HEK293T (cell line): ENCODE measurements at regions not wholly inside any gene's neighbourhood (a gene's known extent, or its start where the extent isn't known, plus 50 kb on each side); places are given as distances from the start of the nearest gene placed in this dataset.

Experiments
- CTCF ChIA-PET: fragments of 350-600 bp; formaldehyde crosslinking; extraction: SDS; loops from one replicate; lab custom pipeline; 2021; ENCODE audit warnings: antibody characterized with exemption, inconsistent platforms; lab: Yijun Ruan, JAX
- POLR2A ChIA-PET: fragments of 350-600 bp; formaldehyde crosslinking; extraction: SDS; loops from one replicate; lab custom pipeline; 2020; ENCODE audit warnings: antibody characterized with exemption, inconsistent platforms; lab: Yijun Ruan, JAX
- DNase-seq: peaks from one replicate; pipeline ENCODE4 v3.0.0; 2012; ENCODE audit warnings: mixed read lengths; ENCODE audit errors: extremely low spot score
- ARNT ChIP-seq: fragments of 450-650 bp; IDR thresholded peaks from 2 replicates; pipeline ENCODE4 v1.6.1; 2017; ENCODE audit warnings: mild to moderate bottlenecking
- BHLHE40 ChIP-seq: fragments of 450-650 bp; IDR thresholded peaks from 2 replicates; pipeline ENCODE4 v1.6.1; 2016; ENCODE audit warnings: mild to moderate bottlenecking, moderate library complexity, borderline replicate concordance
- CTBP1 ChIP-seq: fragments of 450-650 bp; IDR thresholded peaks from 2 replicates; pipeline ENCODE4 v1.6.1; 2016; ENCODE audit warnings: borderline replicate concordance
- ELF4 ChIP-seq: fragments of 450-650 bp; IDR thresholded peaks from 2 replicates; pipeline ENCODE4 v1.6.1; 2017; ENCODE audit warnings: antibody characterized with exemption
- FOXA1 ChIP-seq: fragments of 450-650 bp; IDR thresholded peaks from 2 replicates; pipeline ENCODE4 v1.6.1; 2016; ENCODE audit warnings: mild to moderate bottlenecking
- FOXK2 ChIP-seq: fragments of 450-650 bp; IDR thresholded peaks from 2 replicates; pipeline ENCODE4 v1.6.1; 2016; ENCODE audit warnings: mild to moderate bottlenecking
- FOXM1 ChIP-seq: fragments of 450-650 bp; IDR thresholded peaks from 2 replicates; pipeline ENCODE4 v1.6.1; 2017; ENCODE audit warnings: mild to moderate bottlenecking, borderline replicate concordance
- HDGF ChIP-seq: fragments of 450-650 bp; IDR thresholded peaks from 2 replicates; pipeline ENCODE4 v1.6.1; 2017; ENCODE audit warnings: antibody characterized with exemption, borderline replicate concordance
- L3MBTL2 ChIP-seq: fragments of 450-650 bp; conservative IDR thresholded peaks from 2 replicates; pipeline ENCODE4 v1.6.1; 2016; ENCODE audit warnings: mild to moderate bottlenecking
- LEF1 ChIP-seq: fragments of 450-650 bp; IDR thresholded peaks from 2 replicates; pipeline ENCODE4 v1.6.1; 2017; ENCODE audit warnings: mild to moderate bottlenecking, borderline replicate concordance
- NFRKB ChIP-seq: fragments of 450-650 bp; IDR thresholded peaks from 2 replicates; pipeline ENCODE4 v1.6.1; 2016; ENCODE audit warnings: mild to moderate bottlenecking, moderate library complexity
- SP1 ChIP-seq: fragments of 450-650 bp; IDR thresholded peaks from 2 replicates; pipeline ENCODE4 v1.6.1; 2017
- SUZ12 ChIP-seq: fragments of 450-650 bp; IDR thresholded peaks from 2 replicates; pipeline ENCODE4 v1.6.1; 2016; ENCODE audit warnings: mild to moderate bottlenecking
- TARDBP ChIP-seq: fragments of 450-650 bp; IDR thresholded peaks from 2 replicates; pipeline ENCODE4 v1.6.1; 2016
- ZNF384 ChIP-seq: fragments of 450-650 bp; IDR thresholded peaks from 2 replicates; pipeline ENCODE4 v1.6.1; 2016
- TF ChIP-seq, protein P1 (sequence below): fragments of 450-650 bp; IDR thresholded peaks from 2 replicates; pipeline ENCODE4 v1.6.1; 2016

DNA sequence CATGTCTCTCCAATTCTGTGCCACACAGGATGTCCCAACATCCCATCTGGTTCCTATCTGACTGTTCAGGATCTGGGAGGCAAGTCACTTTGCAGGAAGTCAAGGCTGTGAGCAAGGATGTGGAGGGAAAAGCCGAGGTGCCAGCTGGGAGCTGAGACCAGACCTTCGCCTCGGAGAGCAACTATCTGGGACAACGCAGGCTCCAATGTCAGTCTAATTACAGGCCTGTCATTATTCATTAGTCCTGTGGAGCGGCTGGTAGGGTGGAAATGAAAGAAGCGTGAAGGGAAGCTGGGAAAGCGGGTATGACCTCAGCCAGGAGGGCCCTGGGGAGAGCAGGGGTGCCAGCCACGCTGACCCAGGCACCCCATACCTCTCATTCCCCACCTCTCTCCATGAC lies 147.3 kb downstream of the UNC5CL start:
- CTCF ChIA-PET = interaction anchor here (1.4 kb wide), 1 partner anchor 136 kb away, joined by 3 read pairs; no protein-coding TSS in a partner anchor
- no peak for TF ChIP-seq NFRKB
- TF ChIP-seq FOXM1 = no peak
- no peak for TF ChIP-seq FOXK2
- no peak for TF ChIP-seq TARDBP
- no peak for TF ChIP-seq LEF1
- no peak for DNase-seq
- POLR2A ChIA-PET = no interaction called here

DNA sequence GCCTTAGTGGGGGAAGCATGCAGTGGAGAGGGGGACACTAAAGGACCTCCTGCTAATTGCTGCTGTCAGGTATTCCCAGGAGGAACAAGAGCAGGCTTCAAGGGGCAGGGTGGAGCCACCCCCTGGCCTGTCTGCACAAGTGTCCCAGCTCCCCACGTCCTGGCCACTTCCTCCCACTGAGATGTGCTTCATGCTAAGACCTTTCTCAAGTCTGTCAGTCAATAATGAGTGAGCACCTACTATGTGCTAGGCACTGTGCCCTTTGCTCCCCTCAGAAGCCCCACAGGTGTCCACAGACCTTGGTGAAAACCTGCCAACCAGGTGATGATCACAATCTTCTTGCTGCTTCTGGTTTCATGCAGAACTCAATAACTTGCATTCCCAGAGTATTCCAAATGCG lies 147.9 kb downstream of the UNC5CL start:
- no peak for TF ChIP-seq ELF4
- no peak for TF ChIP-seq HDGF
- no peak for TF ChIP-seq ZNF384
- no peak for TF ChIP-seq ARNT
- TF ChIP-seq TARDBP = no peak
- ChIA-PET CTCF (no interaction called here), POLR2A (no interaction called here)
- DNase-seq = no peak

DNA sequence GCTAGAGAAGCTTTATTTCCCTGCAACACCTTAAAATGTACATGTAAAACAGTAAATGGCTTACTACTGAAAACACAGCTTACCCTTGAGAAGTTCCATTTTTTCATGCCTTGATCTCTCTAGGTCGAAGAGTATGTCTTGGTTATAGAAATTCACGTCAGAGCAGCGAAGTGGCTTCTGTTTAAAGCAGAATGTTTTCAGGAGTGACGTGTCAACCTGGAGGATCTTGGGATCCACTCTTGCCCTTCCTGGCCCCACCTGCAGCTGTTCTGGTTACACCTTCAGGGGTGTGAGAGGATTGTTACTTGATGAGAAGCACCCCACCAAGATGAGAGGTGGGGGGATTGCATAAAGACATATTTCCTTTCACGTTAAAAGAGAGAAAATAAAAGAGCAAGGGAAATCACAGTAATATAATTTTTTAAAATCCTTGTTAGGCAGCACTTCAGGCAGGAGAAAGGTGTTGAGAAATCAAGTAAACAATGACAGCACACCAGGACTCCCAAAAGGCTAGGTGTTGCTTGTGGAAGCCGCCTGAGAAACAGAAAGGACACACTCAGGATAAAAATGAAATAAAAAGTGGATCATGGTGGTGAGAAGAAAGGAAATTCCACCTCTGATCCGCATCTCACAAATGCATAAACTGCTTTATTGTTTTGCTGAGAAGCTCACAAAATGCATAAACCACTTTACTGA lies 149.7 kb downstream of the UNC5CL start:
- no peak for TF ChIP-seq HDGF
- no peak for TF ChIP-seq ZNF384
- no peak for TF ChIP-seq SUZ12
- no peak for TF ChIP-seq LEF1
- no peak for TF ChIP-seq FOXM1
- no peak for TF ChIP-seq ARNT
- TF ChIP-seq FOXK2 = no peak
- ChIA-PET POLR2A (no interaction called here), CTCF (no interaction called here)
- no peak for DNase-seq

DNA sequence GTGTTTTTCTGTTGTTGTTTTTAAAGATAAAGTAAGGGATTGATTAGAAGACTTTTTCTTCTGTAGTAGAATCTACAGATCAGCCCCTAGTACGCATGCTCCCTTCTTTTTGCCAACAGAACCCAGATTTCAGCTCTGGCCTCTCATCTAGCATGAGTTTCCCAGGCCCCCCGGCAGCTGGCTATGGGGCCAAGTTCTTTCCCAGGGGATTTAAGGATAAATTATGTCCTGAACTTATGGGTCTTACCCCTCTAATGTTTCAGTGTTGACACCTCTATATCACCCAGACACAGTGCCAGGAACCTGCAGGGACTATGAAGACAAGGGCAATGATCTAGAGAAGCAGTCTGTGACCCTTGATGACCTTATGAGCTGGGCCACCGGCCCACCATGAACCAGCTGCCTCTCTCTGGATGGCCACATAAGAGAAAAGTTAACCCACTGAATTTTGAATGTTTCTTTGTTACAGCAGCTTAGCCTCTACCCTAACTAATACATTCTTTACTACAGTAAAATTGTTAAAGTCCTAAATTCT lies 150.5 kb downstream of the UNC5CL start:
- ChIA-PET CTCF (no interaction called here), POLR2A (no interaction called here)
- DNase-seq = no peak
- TF ChIP-seq, protein P1, sequence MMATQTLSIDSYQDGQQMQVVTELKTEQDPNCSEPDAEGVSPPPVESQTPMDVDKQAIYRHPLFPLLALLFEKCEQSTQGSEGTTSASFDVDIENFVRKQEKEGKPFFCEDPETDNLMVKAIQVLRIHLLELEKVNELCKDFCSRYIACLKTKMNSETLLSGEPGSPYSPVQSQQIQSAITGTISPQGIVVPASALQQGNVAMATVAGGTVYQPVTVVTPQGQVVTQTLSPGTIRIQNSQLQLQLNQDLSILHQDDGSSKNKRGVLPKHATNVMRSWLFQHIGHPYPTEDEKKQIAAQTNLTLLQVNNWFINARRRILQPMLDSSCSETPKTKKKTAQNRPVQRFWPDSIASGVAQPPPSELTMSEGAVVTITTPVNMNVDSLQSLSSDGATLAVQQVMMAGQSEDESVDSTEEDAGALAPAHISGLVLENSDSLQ = no peak
- TF ChIP-seq SP1 = no peak
- no peak for TF ChIP-seq LEF1
- TF ChIP-seq ELF4 = no peak
- no peak for TF ChIP-seq ARNT

DNA sequence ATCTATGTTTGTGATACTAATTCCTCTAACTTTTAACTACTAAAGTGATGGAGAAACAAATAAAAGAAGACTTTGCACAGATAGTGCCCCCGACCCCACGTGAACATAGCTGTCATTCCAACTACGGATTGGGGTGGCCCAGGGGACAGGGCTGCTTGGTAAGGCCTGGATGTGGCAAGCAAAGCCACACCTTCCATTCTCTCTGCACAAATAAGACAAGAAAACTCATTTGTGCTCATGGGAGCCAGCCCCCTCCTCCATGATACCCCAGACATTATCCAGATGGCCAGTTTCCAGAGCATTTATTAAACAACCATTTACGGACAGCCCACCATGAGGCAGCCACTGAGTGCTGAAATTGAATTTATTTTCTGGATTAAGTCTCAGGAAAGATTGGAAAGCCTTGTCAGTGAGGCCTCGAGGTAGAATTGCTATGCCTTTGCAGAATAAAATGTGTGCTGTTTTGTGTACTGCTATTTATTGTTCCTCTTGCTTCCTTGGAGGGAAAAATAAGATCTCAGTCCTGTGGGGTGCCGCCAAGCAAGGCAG lies 151.2 kb downstream of the UNC5CL start:
- no peak for DNase-seq
- CTCF ChIA-PET = interaction anchor here (1.3 kb wide), 1 partner anchor 140 kb away, joined by 3 read pairs; no protein-coding TSS in a partner anchor
- POLR2A ChIA-PET = no interaction called here
- no peak for TF ChIP-seq CTBP1
- TF ChIP-seq FOXA1 = no peak
- TF ChIP-seq NFRKB = no peak
- TF ChIP-seq LEF1 = no peak
- TF ChIP-seq L3MBTL2 = no peak
- TF ChIP-seq ZNF384 = no peak

DNA sequence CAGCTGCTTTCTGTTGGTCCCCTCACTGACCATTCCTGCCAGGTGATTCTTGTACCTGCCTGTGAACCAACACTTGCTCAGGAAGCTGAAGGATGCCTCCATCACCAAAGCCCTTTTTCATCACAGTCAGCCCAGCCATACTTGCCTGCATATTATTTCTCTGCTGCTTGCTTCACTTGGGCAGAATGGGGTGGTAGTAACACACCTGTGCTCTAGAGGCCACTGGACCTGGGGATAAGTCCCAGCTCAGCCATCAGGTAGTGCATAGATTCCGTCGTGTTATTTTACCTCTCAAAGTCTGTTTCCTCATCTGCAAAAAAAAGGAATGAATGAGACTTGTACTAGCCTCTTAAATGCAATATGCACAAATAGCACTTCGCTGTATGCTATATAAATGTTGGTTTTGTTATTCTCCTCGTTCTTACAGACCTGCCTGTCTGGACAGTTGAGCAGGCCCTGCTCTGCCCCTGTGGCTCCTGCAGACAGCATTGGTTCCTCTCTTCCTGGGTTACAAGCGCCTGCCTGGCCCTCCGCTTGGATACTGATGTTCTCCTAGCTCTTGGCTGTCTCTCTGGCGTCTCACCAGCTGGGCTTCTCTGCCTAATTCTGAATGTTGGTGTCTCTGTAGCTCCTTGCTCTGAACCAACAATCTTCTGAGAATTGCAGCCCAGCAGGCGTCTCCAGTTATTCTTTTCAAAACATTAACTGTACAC lies 151.8 kb downstream of the UNC5CL start:
- TF ChIP-seq BHLHE40 = no peak
- no peak for TF ChIP-seq ZNF384
- TF ChIP-seq, protein P1 = no peak
- TF ChIP-seq NFRKB = no peak
- no peak for TF ChIP-seq FOXK2
- TF ChIP-seq FOXM1 = no peak
- CTCF ChIA-PET = interaction anchor here (1.3 kb wide), 1 partner anchor 140 kb away, joined by 3 read pairs; no protein-coding TSS in a partner anchor
- POLR2A ChIA-PET = no interaction called here
- DNase-seq = no peak

DNA sequence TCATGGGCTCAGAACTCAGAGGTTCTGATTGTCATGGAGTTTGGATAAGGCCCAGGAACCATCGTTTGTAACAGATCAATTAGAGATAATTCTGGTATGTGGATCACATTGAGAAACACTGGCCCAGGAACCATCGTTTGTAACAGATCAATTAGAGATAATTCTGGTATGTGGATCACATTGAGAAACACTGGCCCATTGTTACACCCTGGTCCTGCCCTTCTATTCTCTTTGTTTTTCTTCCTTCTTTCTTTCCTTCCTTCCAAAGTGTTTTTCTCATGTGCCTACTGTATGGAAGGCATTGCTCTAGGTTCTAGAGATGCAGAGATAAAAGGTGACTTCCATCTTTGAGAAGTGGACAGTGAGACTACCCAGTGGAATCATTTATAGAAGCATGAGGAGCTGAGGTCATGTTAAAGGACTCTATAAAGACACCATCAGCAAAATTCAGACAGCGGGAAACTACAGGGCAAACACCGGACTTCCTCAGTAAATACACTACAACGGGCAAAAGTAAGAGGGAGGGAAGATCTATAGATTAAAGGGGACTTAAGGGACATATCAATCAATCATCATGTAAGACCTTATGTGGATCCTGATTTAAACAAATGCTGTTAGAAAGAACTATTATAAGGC lies 153.8 kb downstream of the UNC5CL start:
- POLR2A ChIA-PET = no interaction called here
- CTCF ChIA-PET = interaction anchor here (0.7 kb wide), 1 partner anchor 19 kb away, joined by 4 read pairs; no protein-coding TSS in a partner anchor
- no peak for TF ChIP-seq CTBP1
- no peak for TF ChIP-seq ARNT
- TF ChIP-seq, protein P1 = no peak
- no peak for TF ChIP-seq SP1
- TF ChIP-seq BHLHE40 = no peak
- no peak for TF ChIP-seq FOXA1
- no peak for TF ChIP-seq NFRKB
- TF ChIP-seq HDGF = no peak
- no peak for TF ChIP-seq L3MBTL2
- no peak for TF ChIP-seq FOXK2
- TF ChIP-seq ZNF384 = no peak
- TF ChIP-seq ELF4 = no peak
- no peak for DNase-seq
